Kidney glomerular epithelial cell (primary cell): ENCODE measurements at regions not wholly inside any gene's neighbourhood (a gene's known extent, or its start where the extent isn't known, plus 50 kb on each side); places are given as distances from the start of the nearest gene placed in this dataset.

Source experiments
- DNase-seq: peaks from one replicate; lab custom pipeline; 2025; lab: John Stamatoyannopoulos, UW

GRCh38 chr18:27752944-27753343 lies 424.0 kb downstream of the CDH2 start:
- no peak for DNase-seq

GRCh38 chr18:27750923-27751322 lies 426.0 kb downstream of the CDH2 start:
- no peak for DNase-seq

GRCh38 chr18:27750014-27750413 lies 426.9 kb downstream of the CDH2 start:
- DNase-seq, result peak; percentile 94

GRCh38 chr18:27749194-27749593 lies 427.7 kb downstream of the CDH2 start:
- DNase-seq, result peak; percentile 16

GRCh38 chr18:27746241-27746640 lies 430.7 kb downstream of the CDH2 start:
- DNase-seq, result no peak

- no peak for DNase-seq
These were observed 441.8 kb downstream of the CDH2 start for GRCh38 chr18:27735117-27735516.

GRCh38 chr18:27731211-27731610 lies 445.7 kb downstream of the CDH2 start:
- DNase-seq, result no peak

GRCh38 chr18:27728659-27729058 lies 448.3 kb downstream of the CDH2 start:
- no peak for DNase-seq

GRCh38 chr18:27724362-27724761 lies 452.6 kb downstream of the CDH2 start:
- no peak for DNase-seq

- DNase-seq, result no peak
These were observed 453.8 kb downstream of the CDH2 start for GRCh38 chr18:27723168-27723567.

GRCh38 chr18:27719680-27720079 lies 457.2 kb downstream of the CDH2 start:
- DNase-seq, result no peak

- DNase-seq, result no peak
These were observed 459.1 kb downstream of the CDH2 start for GRCh38 chr18:27717816-27718215.

- no peak for DNase-seq
These were observed 459.7 kb downstream of the CDH2 start for GRCh38 chr18:27717250-27717649.

GRCh38 chr18:27715751-27716150 lies 461.2 kb downstream of the CDH2 start:
- no peak for DNase-seq

GRCh38 chr18:27713738-27714095 lies 463.2 kb downstream of the CDH2 start:
- no peak for DNase-seq

GRCh38 chr18:27713037-27713737 lies 463.7 kb downstream of the CDH2 start:
- no peak for DNase-seq

- no peak for DNase-seq
These were observed 464.9 kb downstream of the CDH2 start for GRCh38 chr18:27712066-27712465.

- no peak for DNase-seq
These were observed 465.5 kb downstream of the CDH2 start for GRCh38 chr18:27711382-27711781.

- DNase-seq, result no peak
These were observed 467.6 kb downstream of the CDH2 start for GRCh38 chr18:27709344-27709743.

GRCh38 chr18:27707201-27707600 lies 469.7 kb downstream of the CDH2 start:
- no peak for DNase-seq

GRCh38 chr18:27704736-27705361 lies 472.1 kb downstream of the CDH2 start:
- DNase-seq, result peak; percentile 47

- DNase-seq, result no peak
These were observed 477.8 kb downstream of the CDH2 start for GRCh38 chr18:27699137-27699536.

- DNase-seq, result no peak
These were observed 480.8 kb downstream of the CDH2 start for GRCh38 chr18:27696148-27696547.

- DNase-seq, result peak; percentile 28
These were observed 481.4 kb downstream of the CDH2 start for GRCh38 chr18:27695503-27695902.
